Gastrocnemius medialis (tissue), 4 donors: ENCODE measurements at regions not wholly inside any gene's neighbourhood (a gene's known extent, or its start where the extent isn't known, plus 50 kb on each side); places are given as distances from the start of the nearest gene placed in this dataset.

Experiments
- ATAC-seq, 2 donors: fragments of 150-250 bp; one replicate each; pipeline ENCODE4 v1.9.1; 2016
- DNase-seq, 2 donors: peaks; one replicate each; pipeline ENCODE4 v3.0.0-alpha.2; 2019
- H3K27ac ChIP-seq, 4 donors: fragments of 200-600 bp; sonication (generic); 1 replicate in 1 of 4; 2 replicates in 3 of 4; pipeline ENCODE4 v1.5.1; 2016 to 2018; ENCODE audit warnings: mild to moderate bottlenecking in 2 of 4, moderate library complexity in 1 of 4
- H3K27me3 ChIP-seq, 3 donors: fragments of 200-600 bp; sonication (generic) in 2 of 3; 1 replicate in 1 of 3; 2 replicates in 2 of 3; pipeline versions ENCODE4 v1.5.1 to v1.6.0; 2016 to 2019; ENCODE audit warnings: mild to moderate bottlenecking in 1 of 3, moderate library complexity in 1 of 3
- H3K36me3 ChIP-seq, 2 donors: fragments of 200-600 bp; sonication (generic) in 1 of 2; one replicate each; pipeline ENCODE4 v1.5.1; 2017 to 2018
- H3K4me1 ChIP-seq, 2 donors: fragments of 200-600 bp; sonication (generic) in 1 of 2; one replicate each; pipeline ENCODE4 v1.5.1; 2016 to 2017; ENCODE audit warnings: mild to moderate bottlenecking in 2 of 2
- H3K4me3 ChIP-seq, 4 donors: fragments of 200-600 bp; sonication (generic) in 3 of 4; 1 replicate in 1 of 4; 2 replicates in 3 of 4; pipeline ENCODE4 v1.5.1; 2016 to 2019; ENCODE audit warnings: mild to moderate bottlenecking in 2 of 4
- H3K9me3 ChIP-seq, 3 donors: fragments of 200-600 bp; sonication (generic) in 2 of 3; 1 replicate in 1 of 3; 2 replicates in 2 of 3; pipeline ENCODE4 v1.5.1; 2016 to 2019
- POLR2A ChIP-seq, 2 donors: fragments of 450-650 bp; IDR thresholded peaks; one replicate each; pipeline ENCODE4 v1.6.1; 2017; ENCODE audit warnings: antibody characterized with exemption in 2 of 2, mild to moderate bottlenecking in 2 of 2, moderate library complexity in 2 of 2
- in situ Hi-C, 4 donors: fragments of 200-750 bp; cut with MboI; loops; one replicate each; pipeline versions ENCODE4 v1.15.0 to v1.8.0; 2017; ENCODE audit warnings: low sequenced_read_pairs in 4 of 4
- intact Hi-C: fragments of 100-400 bp; cut with DNase I; formaldehyde crosslinking; loops from one replicate; pipeline ENCODE4 v1.15.1; 2023; ENCODE audit warnings: low total_unique reads
- TF ChIP-seq, protein P1 (sequence below), 5 experiments: fragments of 450-650 bp in 3 of 5; fragments of 200-600 bp in 2 of 5; sonication (generic) in 2 of 5; IDR thresholded peaks in 4 of 5; conservative IDR thresholded peaks in 1 of 5; 1 replicate in 4 of 5; 2 replicates in 1 of 5; pipeline ENCODE4 v1.5.1; 2016 to 2019; ENCODE audit warnings: antibody characterized with exemption in 5 of 5, mild to moderate bottlenecking in 3 of 5, moderate library complexity in 3 of 5

DNA sequence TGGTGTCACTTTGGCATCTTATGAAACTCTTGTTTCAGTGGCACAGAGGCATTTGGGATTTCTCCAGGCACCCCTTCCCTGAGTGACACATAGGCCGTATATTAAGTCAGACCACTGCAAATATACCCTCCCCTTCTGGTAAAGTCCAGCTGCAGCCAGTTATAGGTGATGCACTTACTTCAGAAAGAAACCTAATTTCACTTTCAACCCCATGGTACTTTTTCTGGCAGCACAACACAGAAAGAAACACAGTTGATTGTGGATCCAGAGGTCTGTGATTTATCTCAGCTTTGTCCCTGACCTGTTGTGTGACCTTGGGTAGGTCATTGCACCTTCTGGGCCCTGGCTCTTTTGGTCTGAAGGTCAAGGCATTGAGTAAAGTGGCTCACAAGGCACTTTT is 173.2 kb downstream of the BUB3 start:
- in situ Hi-C loops (no loop called here), intact Hi-C loops (no loop called here)
- TF ChIP-seq, protein P1, sequence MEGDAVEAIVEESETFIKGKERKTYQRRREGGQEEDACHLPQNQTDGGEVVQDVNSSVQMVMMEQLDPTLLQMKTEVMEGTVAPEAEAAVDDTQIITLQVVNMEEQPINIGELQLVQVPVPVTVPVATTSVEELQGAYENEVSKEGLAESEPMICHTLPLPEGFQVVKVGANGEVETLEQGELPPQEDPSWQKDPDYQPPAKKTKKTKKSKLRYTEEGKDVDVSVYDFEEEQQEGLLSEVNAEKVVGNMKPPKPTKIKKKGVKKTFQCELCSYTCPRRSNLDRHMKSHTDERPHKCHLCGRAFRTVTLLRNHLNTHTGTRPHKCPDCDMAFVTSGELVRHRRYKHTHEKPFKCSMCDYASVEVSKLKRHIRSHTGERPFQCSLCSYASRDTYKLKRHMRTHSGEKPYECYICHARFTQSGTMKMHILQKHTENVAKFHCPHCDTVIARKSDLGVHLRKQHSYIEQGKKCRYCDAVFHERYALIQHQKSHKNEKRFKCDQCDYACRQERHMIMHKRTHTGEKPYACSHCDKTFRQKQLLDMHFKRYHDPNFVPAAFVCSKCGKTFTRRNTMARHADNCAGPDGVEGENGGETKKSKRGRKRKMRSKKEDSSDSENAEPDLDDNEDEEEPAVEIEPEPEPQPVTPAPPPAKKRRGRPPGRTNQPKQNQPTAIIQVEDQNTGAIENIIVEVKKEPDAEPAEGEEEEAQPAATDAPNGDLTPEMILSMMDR (IDR thresholded peaks at IDR 0.05 in 4 of 5, conservative IDR thresholded peaks at IDR 0.05 in 1 of 5), result no peak
- TF ChIP-seq POLR2A (IDR thresholded peaks at IDR 0.05), result no peak
- Histone ChIP-seq H3K4me1 (no peaks in the 10 kb centered on the region), H3K4me3 (no peak overlapping the region), H3K27me3 (no peaks in the 10 kb centered on the region), H3K27ac (no peak overlapping the region), H3K36me3 (no peaks in the 10 kb centered on the region), H3K9me3 (no peaks in the 10 kb centered on the region)
- ATAC-seq (no peak), DNase-seq (no peak)

DNA sequence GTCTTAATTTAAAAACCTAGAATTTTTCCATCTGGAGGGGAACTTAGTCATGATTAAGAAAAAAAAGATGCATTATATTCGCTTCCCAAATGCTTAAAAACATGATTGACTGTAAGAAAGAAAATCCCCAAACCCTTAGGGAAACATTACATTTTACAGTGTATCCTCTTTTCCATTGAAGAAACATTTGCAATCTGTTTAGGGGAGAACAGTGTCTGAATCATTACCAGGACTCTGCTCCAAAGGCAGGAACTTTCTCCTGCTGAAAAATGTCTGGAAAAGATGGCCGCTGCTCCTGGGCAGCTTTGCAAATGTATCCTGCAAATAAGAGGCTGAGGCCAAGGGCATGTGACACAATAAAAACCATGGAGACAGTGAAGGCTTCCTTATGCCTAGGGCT is 173.7 kb downstream of the BUB3 start:
- ATAC-seq (no peak), DNase-seq (no peak)
- Histone ChIP-seq H3K4me3 (no peak overlapping the region), H3K9me3 (no peaks in the 10 kb centered on the region), H3K27ac (no peak overlapping the region), H3K27me3 (no peaks in the 10 kb centered on the region), H3K4me1 (no peaks in the 10 kb centered on the region), H3K36me3 (no peaks in the 10 kb centered on the region)
- in situ Hi-C loops, result no loop called here
- intact Hi-C loops, result no loop called here
- no peak for TF ChIP-seq POLR2A (IDR thresholded peaks at IDR 0.05)
- TF ChIP-seq, protein P1 (IDR thresholded peaks at IDR 0.05 in 4 of 5, conservative IDR thresholded peaks at IDR 0.05 in 1 of 5), result no peak

DNA sequence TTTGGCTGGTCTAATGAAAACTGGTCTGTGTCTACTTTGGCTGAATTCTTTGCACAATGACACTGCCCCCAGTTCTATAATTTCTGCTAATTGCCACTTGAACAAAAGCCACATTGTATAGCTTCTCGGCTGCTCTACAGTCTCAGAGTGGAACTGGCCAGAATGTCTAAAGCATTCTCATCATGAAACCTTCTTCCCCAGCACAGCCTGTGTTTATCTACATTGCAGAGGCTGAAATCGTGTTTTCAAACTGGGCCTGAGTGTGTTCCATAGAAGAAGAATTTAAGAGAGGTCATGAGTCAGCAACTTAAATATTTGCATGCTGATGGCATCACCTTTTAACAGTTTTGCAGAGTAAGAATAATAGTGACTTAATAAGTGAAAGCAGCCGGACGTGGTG is 177.2 kb downstream of the BUB3 start:
- ATAC-seq, result no peak
- Histone ChIP-seq H3K27me3 (no peaks in the 10 kb centered on the region), H3K4me3 (no peak overlapping the region), H3K36me3 (no peaks in the 10 kb centered on the region), H3K4me1 (no peaks in the 10 kb centered on the region), H3K27ac (no peak overlapping the region), H3K9me3 (no peaks in the 10 kb centered on the region)
- no peak for DNase-seq
- intact Hi-C loops (no loop called here), in situ Hi-C loops (no loop called here)
- TF ChIP-seq POLR2A (IDR thresholded peaks at IDR 0.05), result no peak
- TF ChIP-seq, protein P1 (IDR thresholded peaks at IDR 0.05 in 4 of 5, conservative IDR thresholded peaks at IDR 0.05 in 1 of 5), result no peak

DNA sequence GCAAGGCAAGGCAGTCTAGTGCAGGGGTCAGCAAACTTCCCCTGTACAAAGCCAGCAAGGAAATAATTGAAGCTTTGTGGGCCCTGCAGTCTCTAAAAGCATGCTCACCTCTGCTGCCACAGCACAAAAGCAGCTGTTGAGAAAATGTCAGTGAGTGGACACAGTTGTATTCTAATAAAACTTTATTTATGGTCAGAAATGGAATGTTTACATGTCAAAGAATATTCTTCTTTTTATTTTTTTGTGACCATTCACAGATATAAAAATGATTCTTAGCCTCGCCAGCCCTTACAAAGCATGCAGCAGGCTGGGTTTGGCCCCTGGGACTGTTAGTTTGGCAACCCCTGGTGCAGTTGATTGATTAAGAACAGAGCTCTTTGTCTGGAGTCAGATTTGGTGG is 192.4 kb downstream of the BUB3 start:
- TF ChIP-seq, protein P1 (IDR thresholded peaks at IDR 0.05 in 4 of 5, conservative IDR thresholded peaks at IDR 0.05 in 1 of 5), result no peak
- no peak for TF ChIP-seq POLR2A (IDR thresholded peaks at IDR 0.05)
- H3K9me3 ChIP-seq, result no peaks in the 10 kb centered on the region
- intact Hi-C loops, result no loop called here
- no peak for ATAC-seq
- H3K27me3 ChIP-seq, result no peaks in the 10 kb centered on the region
- no peaks in the 10 kb centered on the region for H3K4me1 ChIP-seq
- no peak for DNase-seq
- H3K36me3 ChIP-seq, result no peaks in the 10 kb centered on the region
- H3K27ac ChIP-seq, result no peak overlapping the region
- no peak overlapping the region for H3K4me3 ChIP-seq
- in situ Hi-C loops, result no loop called here
